Spleen (tissue), 11 donors: ENCODE measurements at regions not wholly inside any gene's neighbourhood (a gene's known extent, or its start where the extent isn't known, plus 50 kb on each side); places are given as distances from the start of the nearest gene placed in this dataset.

Experiments used
- DNase-seq: peaks from one replicate; pipeline ENCODE4 v3.0.0-alpha.2; 2020
- H3K27ac ChIP-seq, 8 donors: fragments of 200-600 bp; sonication (generic) in 7 of 8; 1 replicate in 4 of 8; 2 replicates in 4 of 8; pipeline versions ENCODE4 v1.5.0 to v1.8.0; 2016 to 2021; ENCODE audit warnings: inconsistent platforms in 4 of 8, mild to moderate bottlenecking in 4 of 8, moderate library complexity in 1 of 8
- H3K27me3 ChIP-seq, 7 donors: fragments of 200-600 bp; sonication (generic) in 6 of 7; replicated peaks in 1 of 7; 1 replicate in 4 of 7; 2 replicates in 3 of 7; pipeline versions ENCODE4 v1.5.0 to v1.8.0; 2016 to 2021; ENCODE audit warnings: inconsistent platforms in 3 of 7, mild to moderate bottlenecking in 1 of 7
- H3K36me3 ChIP-seq, 6 donors: fragments of 200-600 bp; sonication (generic) in 5 of 6; 1 replicate in 4 of 6; 2 replicates in 2 of 6; pipeline versions ENCODE4 v1.5.0 to v1.8.0; 2016 to 2021; ENCODE audit warnings: inconsistent platforms in 2 of 6
- H3K4me1 ChIP-seq, 6 donors: fragments of 200-600 bp; sonication (generic) in 5 of 6; 1 replicate in 3 of 6; 2 replicates in 3 of 6; pipeline versions ENCODE4 v1.5.0 to v1.8.0; 2016 to 2021; ENCODE audit warnings: inconsistent platforms in 3 of 6
- H3K4me3 ChIP-seq, 8 donors: fragments of 200-600 bp; sonication (generic) in 7 of 8; 1 replicate in 4 of 8; 2 replicates in 4 of 8; pipeline versions ENCODE4 v1.5.0 to v1.8.0; 2016 to 2021; ENCODE audit warnings: inconsistent platforms in 4 of 8, mild to moderate bottlenecking in 4 of 8, moderate library complexity in 2 of 8
- H3K9me3 ChIP-seq, 8 donors: fragments of 200-600 bp; sonication (generic) in 7 of 8; 1 replicate in 4 of 8; 2 replicates in 4 of 8; pipeline versions ENCODE4 v1.5.0 to v1.8.0; 2016 to 2021; ENCODE audit warnings: inconsistent platforms in 4 of 8
- CTCF ChIP-seq, 11 experiments: fragments of 200-600 bp in 7 of 11; fragments of 450-650 bp in 4 of 11; sonication (generic) in 4 of 11; IDR thresholded peaks in 8 of 11; conservative IDR thresholded peaks in 3 of 11; 1 replicate in 7 of 11; 2 replicates in 4 of 11; pipeline versions ENCODE4 v1.4.0 to v1.8.0; 2016 to 2021; ENCODE audit warnings: antibody characterized with exemption in 11 of 11, inconsistent platforms in 4 of 11, mild to moderate bottlenecking in 1 of 11
- POLR2A ChIP-seq, 3 donors: fragments of 450-650 bp; IDR thresholded peaks; one replicate each; pipeline ENCODE4 v1.5.1; 2017; ENCODE audit warnings: antibody characterized with exemption in 3 of 3, mild to moderate bottlenecking in 1 of 3
- POLR2AphosphoS5 ChIP-seq, 3 donors: sonication (generic); formaldehyde crosslinking; IDR thresholded peaks; one replicate each; pipeline ENCODE4 v1.5.1; 2017; ENCODE audit warnings: antibody characterized with exemption in 3 of 3
- WGBS, 5 donors: extraction: QIAGEN DNeasy Blood & Tissue Kit in 3 of 5; methylation state at CpG; one replicate each; pipeline versions ENCODE4 v1.1.5 to v1.1.7; 2013 to 2018; 5-methylcytosine and 5-hydroxymethylcytosine counted together
- intact Hi-C: fragments of 100-400 bp; cut with DNase I; formaldehyde crosslinking; loops from one replicate; pipeline ENCODE4 v1.15.0; 2023; ENCODE audit warnings: low total_unique reads
- donor health status: healthy with polysubstance abuse.
- donor health status: DM: no; HTN: no; CAD: no; lungs with moderate emphysema.
- donor health status: DM: no; HTN: no; CAD: no.
- donor health status: Bipolar disorder and iron deficiency.
- donor health status: healthy.
- donor health status: DM: no; HTN: no; CAD: no.
- donor health status: DM: yes; HTN: yes; CAD: no.

GRCh38 chr14:34135492-34135891 is 184.6 kb upstream of the EGLN3 start:
- no peak for TF ChIP-seq POLR2AphosphoS5 (IDR thresholded peaks at IDR 0.05)
- Histone ChIP-seq H3K4me1 (no peaks in the 10 kb centered on the region), H3K9me3 (no peaks in the 10 kb centered on the region), H3K27ac (no peak overlapping the region), H3K27me3 (peaks cover 0 to 4% (median 0%) of the 10 kb centered on the region in 7 donors), H3K36me3 (no peaks in the 10 kb centered on the region), H3K4me3 (no peak overlapping the region)
- DNase-seq: no peak
- 77 to 83% (median 80%) methylated on average over 7 of the region's 7 CpGs for WGBS, 5 donors
- intact Hi-C loops: no loop called here

- intact Hi-C loops: no loop called here
- DNase-seq: no peak
- Histone ChIP-seq H3K4me3 (no peak overlapping the region), H3K4me1 (no peaks in the 10 kb centered on the region), H3K27ac (no peak overlapping the region), H3K9me3 (no peaks in the 10 kb centered on the region), H3K36me3 (no peaks in the 10 kb centered on the region), H3K27me3 (no peaks in the 10 kb centered on the region)
- WGBS, 5 donors: 86 to 94% (median 91%) methylated on average over 3 of the region's 3 CpGs
- TF ChIP-seq POLR2AphosphoS5 (IDR thresholded peaks at IDR 0.05) (no peak), POLR2A (IDR thresholded peaks at IDR 0.05) (no peak)
Observed at GRCh38 chr14:34134484-34134883, 183.6 kb upstream of the EGLN3 start.

GRCh38 chr14:34129927-34130552 is 179.2 kb upstream of the EGLN3 start:
- DNase-seq: no peak
- no peak overlapping the region for H3K4me3 ChIP-seq
- TF ChIP-seq CTCF (IDR thresholded peaks at IDR 0.05 in 8 of 11, conservative IDR thresholded peaks at IDR 0.05 in 3 of 11) (no peak), POLR2AphosphoS5 (IDR thresholded peaks at IDR 0.05) (no peak), POLR2A (IDR thresholded peaks at IDR 0.05) (no peak)
- H3K27ac ChIP-seq: no peak overlapping the region
- no peaks in the 10 kb centered on the region for H3K4me1 ChIP-seq
- 83 to 94% (median 87%) methylated on average over 7 of the region's 7 CpGs for WGBS, 5 donors
- intact Hi-C loops: no loop called here
- no peaks in the 10 kb centered on the region for H3K36me3 ChIP-seq
- H3K9me3 ChIP-seq: no peaks in the 10 kb centered on the region
- H3K27me3 ChIP-seq: no peaks in the 10 kb centered on the region

GRCh38 chr14:34128665-34129064 is 177.8 kb upstream of the EGLN3 start:
- Histone ChIP-seq H3K4me1 (no peaks in the 10 kb centered on the region), H3K27me3 (no peaks in the 10 kb centered on the region), H3K27ac (no peak overlapping the region), H3K4me3 (no peak overlapping the region), H3K36me3 (no peaks in the 10 kb centered on the region), H3K9me3 (no peaks in the 10 kb centered on the region)
- 80 to 94% (median 91%) methylated on average over 9 of the region's 9 CpGs for WGBS, 5 donors
- DNase-seq: no peak
- TF ChIP-seq POLR2AphosphoS5 (IDR thresholded peaks at IDR 0.05) (no peak), POLR2A (IDR thresholded peaks at IDR 0.05) (no peak), CTCF (IDR thresholded peaks at IDR 0.05 in 8 of 11, conservative IDR thresholded peaks at IDR 0.05 in 3 of 11) (no peak)
- intact Hi-C loops: no loop called here

GRCh38 chr14:34126586-34126985 is 175.7 kb upstream of the EGLN3 start:
- Histone ChIP-seq H3K27me3 (no peaks in the 10 kb centered on the region), H3K4me1 (no peaks in the 10 kb centered on the region), H3K27ac (no peak overlapping the region), H3K9me3 (no peaks in the 10 kb centered on the region), H3K4me3 (no peak overlapping the region), H3K36me3 (no peaks in the 10 kb centered on the region)
- DNase-seq: no peak
- TF ChIP-seq POLR2A (IDR thresholded peaks at IDR 0.05) (no peak), POLR2AphosphoS5 (IDR thresholded peaks at IDR 0.05) (no peak), CTCF (IDR thresholded peaks at IDR 0.05 in 8 of 11, conservative IDR thresholded peaks at IDR 0.05 in 3 of 11) (no peak)
- WGBS, 5 donors: 74 to 87% (median 82%) methylated on average over 4 of the region's 4 CpGs
- intact Hi-C loops: no loop called here
